ENCODE measurements at regions not wholly inside any gene's neighbourhood (a gene's known extent, or its start where the extent isn't known, plus 50 kb on each side); places are given as distances from the start of the nearest gene placed in this dataset.

DNA sequence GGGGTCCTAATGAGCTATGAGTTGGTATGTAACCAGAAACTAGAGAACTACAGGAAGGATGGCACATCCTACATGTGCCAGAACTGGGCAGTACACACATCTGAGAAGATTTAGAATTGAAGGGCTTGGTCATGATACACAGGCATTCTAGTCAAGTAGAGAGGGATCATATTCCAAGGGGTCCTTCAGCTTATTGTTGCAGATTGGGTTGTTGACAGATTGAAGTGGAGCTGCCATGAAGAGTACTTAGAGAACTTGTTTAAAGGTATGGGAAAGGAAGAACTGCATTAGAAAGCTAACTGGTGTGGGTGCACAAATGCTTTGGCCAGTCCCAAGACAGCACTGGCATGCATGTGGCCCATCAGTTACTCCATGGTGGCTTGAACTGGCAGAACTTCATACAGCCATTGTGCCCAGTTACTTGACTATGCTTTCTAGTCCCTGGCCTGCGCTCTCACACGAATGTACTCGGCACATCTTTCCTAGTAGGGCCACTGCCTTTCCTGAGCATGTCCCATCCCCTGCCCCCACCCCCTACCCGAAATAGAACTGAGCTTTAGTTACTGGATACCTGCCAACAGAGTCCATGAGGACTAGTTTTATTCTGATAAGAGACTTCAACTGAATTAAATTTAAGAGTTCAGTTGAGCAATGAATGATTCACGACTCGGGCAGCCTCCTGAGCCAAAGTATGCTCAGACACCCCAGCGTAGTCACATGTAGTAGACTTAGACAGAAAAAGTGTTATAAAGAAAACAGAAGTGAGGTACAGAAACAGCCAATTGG, 64.0 kb downstream of the CCNG2 start:
- no peak for DNase-seq (ENCODE audit: low read depth, low spot score)
- in situ Hi-C loops (cut with HindIII; ENCODE audit: low sequenced_read_pairs), result no loop called here
- TF ChIP-seq, protein P1, sequence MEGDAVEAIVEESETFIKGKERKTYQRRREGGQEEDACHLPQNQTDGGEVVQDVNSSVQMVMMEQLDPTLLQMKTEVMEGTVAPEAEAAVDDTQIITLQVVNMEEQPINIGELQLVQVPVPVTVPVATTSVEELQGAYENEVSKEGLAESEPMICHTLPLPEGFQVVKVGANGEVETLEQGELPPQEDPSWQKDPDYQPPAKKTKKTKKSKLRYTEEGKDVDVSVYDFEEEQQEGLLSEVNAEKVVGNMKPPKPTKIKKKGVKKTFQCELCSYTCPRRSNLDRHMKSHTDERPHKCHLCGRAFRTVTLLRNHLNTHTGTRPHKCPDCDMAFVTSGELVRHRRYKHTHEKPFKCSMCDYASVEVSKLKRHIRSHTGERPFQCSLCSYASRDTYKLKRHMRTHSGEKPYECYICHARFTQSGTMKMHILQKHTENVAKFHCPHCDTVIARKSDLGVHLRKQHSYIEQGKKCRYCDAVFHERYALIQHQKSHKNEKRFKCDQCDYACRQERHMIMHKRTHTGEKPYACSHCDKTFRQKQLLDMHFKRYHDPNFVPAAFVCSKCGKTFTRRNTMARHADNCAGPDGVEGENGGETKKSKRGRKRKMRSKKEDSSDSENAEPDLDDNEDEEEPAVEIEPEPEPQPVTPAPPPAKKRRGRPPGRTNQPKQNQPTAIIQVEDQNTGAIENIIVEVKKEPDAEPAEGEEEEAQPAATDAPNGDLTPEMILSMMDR (IDR thresholded peaks at IDR 0.05; ENCODE audit: low read depth, low read length), result no peak
- no peak overlapping the region for H3K4me3 ChIP-seq (ENCODE audit: low read depth, low read length)

DNA sequence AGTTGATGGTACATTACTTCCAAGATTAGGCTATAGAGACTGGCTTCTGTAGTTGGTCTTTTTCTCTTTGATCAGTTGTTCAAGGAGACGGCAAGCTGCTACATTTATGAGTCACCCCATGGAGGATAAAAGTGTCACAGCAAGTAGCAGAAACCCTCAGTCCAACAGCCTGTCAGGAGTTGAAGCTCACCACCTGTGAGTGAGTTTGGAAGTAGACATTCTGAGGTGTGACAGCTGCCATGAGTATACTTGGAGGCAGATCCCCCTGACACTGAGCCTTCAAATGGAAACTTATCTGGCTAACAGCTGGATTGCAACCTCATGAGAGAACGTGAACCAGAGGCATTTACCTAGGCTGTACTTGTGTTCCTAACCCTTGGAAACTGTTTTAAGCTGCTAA, 68.0 kb downstream of the CCNG2 start:
- TF ChIP-seq, protein P1 (IDR thresholded peaks at IDR 0.05; ENCODE audit: low read depth, low read length), result no peak
- DNase-seq (ENCODE audit: low read depth, low spot score), result no peak
- no peak overlapping the region for H3K4me3 ChIP-seq (ENCODE audit: low read depth, low read length)
- in situ Hi-C loops (cut with HindIII; ENCODE audit: low sequenced_read_pairs), result no loop called here

DNA sequence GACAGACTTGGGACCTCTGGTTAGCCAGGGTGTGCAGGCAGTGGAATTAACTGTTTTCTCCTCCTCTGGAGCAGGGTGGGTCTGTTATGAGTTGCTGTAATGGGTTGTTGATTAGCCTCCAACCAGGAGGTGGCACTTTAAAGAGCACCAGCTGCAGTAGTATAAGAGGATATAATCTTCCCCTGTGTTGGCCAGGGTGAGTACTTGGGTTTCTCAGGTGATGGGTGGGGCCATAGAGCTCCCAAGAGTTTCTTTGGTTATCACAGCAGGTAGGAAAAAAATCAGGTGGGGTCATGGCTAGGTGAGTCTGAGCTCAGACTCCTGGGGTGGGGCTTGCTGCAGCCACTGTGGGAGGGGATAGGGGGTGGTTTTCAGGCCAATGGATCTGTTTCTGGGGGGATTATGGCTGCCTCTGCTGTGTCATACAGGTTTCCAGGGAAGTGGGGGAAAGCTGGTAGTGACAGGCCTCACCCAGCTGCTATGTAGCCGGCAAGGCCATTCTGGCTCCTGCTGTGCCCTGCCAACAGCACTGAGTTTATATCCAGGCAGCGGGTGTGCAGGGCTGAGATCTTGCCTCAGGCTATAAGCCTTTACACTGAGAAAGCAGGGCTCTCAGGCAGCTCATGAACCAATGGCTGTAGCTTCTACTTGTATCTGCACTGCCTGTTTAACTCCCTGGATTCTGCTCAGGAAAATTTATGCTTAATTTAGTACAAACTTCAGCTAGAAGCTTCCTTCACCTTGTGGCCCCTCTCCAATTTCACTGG, 70.1 kb downstream of the CCNG2 start:
- no peak for DNase-seq (ENCODE audit: low read depth, low spot score)
- in situ Hi-C loops (cut with HindIII; ENCODE audit: low sequenced_read_pairs), result no loop called here
- TF ChIP-seq, protein P1 (IDR thresholded peaks at IDR 0.05; ENCODE audit: low read depth, low read length), result no peak
- no peak overlapping the region for H3K4me3 ChIP-seq (ENCODE audit: low read depth, low read length)

GRCh38 chr4:77229433-77229832, 72.4 kb downstream of the CCNG2 start:
- no peak for DNase-seq (ENCODE audit: low read depth, low spot score)
- no peak overlapping the region for H3K4me3 ChIP-seq (ENCODE audit: low read depth, low read length)
- TF ChIP-seq, protein P1 (IDR thresholded peaks at IDR 0.05; ENCODE audit: low read depth, low read length), result no peak
- in situ Hi-C loops (cut with HindIII; ENCODE audit: low sequenced_read_pairs), result no loop called here

DNA sequence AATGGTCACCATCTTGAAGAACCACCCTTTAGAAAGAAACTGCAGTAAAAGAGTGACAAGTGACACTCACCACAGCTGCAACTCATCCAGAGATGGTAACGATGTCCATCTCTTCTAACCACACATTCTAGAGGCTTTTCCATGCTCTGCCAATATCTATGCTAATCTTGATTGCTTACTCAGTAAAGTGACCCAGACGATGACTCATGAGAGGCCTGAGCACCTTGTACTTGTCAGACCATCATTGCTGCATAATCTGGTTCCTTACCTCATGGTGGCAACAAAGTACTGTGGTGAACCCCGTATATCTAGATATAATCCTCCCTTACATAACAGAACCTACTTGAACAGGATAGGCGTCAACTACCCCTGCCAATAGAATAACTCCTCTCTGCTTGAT, 75.6 kb downstream of the CCNG2 start:
- TF ChIP-seq, protein P1 (IDR thresholded peaks at IDR 0.05; ENCODE audit: low read depth, low read length), result no peak
- H3K4me3 ChIP-seq (ENCODE audit: low read depth, low read length), result no peak overlapping the region
- peak; percentile 3 for DNase-seq (ENCODE audit: low read depth, low spot score)
- in situ Hi-C loops (cut with HindIII; ENCODE audit: low sequenced_read_pairs), result no loop called here

DNA sequence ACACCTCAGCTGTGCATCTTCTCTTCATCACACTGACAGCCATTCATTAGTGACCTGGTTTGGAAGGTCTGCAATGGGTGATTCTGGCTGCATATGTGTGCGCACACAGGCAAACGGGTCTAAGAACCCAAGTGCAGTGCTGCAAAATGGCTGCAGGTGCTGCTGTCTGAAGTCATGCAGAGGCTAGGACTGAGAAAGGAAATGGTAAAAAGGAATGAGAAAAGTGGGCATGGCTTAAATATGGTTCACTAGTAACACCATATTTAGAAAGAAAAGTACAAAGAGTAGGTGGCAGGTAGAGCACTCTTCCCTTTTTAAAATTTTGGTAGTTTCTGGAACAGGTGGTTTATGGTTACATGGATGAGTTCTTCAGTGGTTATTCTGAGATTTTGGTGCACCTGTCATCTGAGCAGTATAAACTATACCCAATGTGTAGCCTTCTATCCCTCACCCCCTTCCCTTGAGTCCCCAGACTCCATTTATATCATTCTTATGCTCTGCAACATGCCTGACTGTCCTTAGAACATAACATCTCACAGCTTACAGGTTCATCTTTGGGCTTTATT, 78.4 kb downstream of the CCNG2 start:
- no peak for DNase-seq (ENCODE audit: low read depth, low spot score)
- TF ChIP-seq, protein P1 (IDR thresholded peaks at IDR 0.05; ENCODE audit: low read depth, low read length), result no peak
- no peak overlapping the region for H3K4me3 ChIP-seq (ENCODE audit: low read depth, low read length)
- in situ Hi-C loops (cut with HindIII; ENCODE audit: low sequenced_read_pairs), result no loop called here
